ENCODE measurements at regions not wholly inside any gene's neighbourhood (a gene's known extent, or its start where the extent isn't known, plus 50 kb on each side); places are given as distances from the start of the nearest gene placed in this dataset.

GRCh38 chr20:40578961-40579360 is 110.1 kb downstream of the MAFB start:
- Histone ChIP-seq H3K9me3 (ENCODE audit: low read depth, low read length) (no peaks in the 10 kb centered on the region), H3K27me3 (ENCODE audit: insufficient read depth, low read length) (no peaks in the 10 kb centered on the region), H3K4me3 (ENCODE audit: low read length) (no peak overlapping the region), H3K4me1 (ENCODE audit: insufficient read depth, low read length) (peaks cover 32% of the 10 kb centered on the region)

- Histone ChIP-seq H3K9me3 (ENCODE audit: low read depth, low read length) (no peaks in the 10 kb centered on the region), H3K4me1 (ENCODE audit: insufficient read depth, low read length) (peaks cover 35% of the 10 kb centered on the region), H3K4me3 (ENCODE audit: low read length) (no peak overlapping the region), H3K27me3 (ENCODE audit: insufficient read depth, low read length) (no peaks in the 10 kb centered on the region)
These were observed 113.2 kb downstream of the MAFB start for GRCh38 chr20:40575851-40576250.

DNA sequence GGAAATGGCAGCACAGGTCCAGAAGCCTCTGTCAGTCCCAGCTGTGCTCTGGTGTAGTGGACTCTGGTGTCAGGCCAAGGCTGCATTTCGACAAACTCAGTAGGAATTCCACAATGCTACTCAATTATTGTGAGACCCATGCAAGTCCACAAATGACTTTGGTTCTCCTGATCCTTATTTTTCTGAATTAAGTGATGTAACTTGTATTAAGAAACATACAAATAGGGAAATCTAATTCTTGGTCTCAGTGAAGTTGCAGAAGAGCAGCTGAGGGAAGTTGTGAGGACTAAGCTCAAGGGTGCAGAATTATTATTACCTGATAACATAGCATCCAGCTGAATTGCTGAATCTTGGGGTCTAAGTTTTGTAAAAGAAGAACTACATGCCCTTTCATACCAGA is 116.8 kb downstream of the MAFB start:
- Histone ChIP-seq H3K4me1 (ENCODE audit: insufficient read depth, low read length) (peaks cover 43% of the 10 kb centered on the region), H3K4me3 (ENCODE audit: low read length) (no peak overlapping the region), H3K9me3 (ENCODE audit: low read depth, low read length) (no peaks in the 10 kb centered on the region), H3K27me3 (ENCODE audit: insufficient read depth, low read length) (no peaks in the 10 kb centered on the region)

GRCh38 chr20:40571639-40572038 is 117.4 kb downstream of the MAFB start:
- Histone ChIP-seq H3K4me1 (ENCODE audit: insufficient read depth, low read length) (peaks cover 43% of the 10 kb centered on the region), H3K4me3 (ENCODE audit: low read length) (no peak overlapping the region), H3K9me3 (ENCODE audit: low read depth, low read length) (no peaks in the 10 kb centered on the region), H3K27me3 (ENCODE audit: insufficient read depth, low read length) (no peaks in the 10 kb centered on the region)

DNA sequence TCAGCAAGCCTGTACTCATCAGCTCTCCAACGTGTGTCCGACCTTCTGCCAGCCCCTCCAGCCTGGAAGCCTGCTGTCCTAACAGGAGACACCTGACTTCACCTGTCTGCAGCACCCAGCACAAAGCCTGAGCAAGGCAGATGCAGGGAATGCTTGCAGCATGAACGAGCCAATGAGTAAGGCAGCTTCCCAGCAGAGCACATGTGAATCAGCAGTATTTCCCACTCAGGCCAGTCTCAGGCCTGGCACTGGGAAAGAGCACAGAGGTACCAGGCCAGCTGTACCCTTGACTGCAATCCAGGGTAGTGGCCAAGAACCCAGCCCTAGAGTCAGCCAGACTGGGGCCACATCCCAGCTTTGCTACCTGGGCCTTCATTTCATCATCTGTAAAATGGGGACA is 120.8 kb downstream of the MAFB start:
- Histone ChIP-seq H3K9me3 (ENCODE audit: low read depth, low read length) (no peaks in the 10 kb centered on the region), H3K4me1 (ENCODE audit: insufficient read depth, low read length) (peaks cover 34% of the 10 kb centered on the region), H3K4me3 (ENCODE audit: low read length) (no peak overlapping the region), H3K27me3 (ENCODE audit: insufficient read depth, low read length) (no peaks in the 10 kb centered on the region)

DNA sequence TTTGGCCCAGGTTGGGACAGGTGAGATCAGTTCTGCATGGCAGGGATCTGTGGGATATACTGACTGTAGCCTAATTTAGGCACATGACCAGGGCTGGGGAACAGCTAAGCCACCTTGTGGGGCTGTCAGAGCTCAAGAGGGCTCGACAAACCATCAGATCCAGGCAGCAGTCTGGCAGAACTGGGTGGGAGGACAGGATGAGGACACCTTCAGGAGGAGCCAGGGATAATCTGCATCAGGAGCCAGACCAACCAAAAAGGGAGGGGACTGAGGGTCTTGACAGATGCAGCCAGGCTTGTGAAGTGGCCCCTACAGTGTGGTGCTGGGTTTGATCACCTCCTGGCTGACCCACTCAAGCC is 123.4 kb downstream of the MAFB start:
- H3K9me3 ChIP-seq (ENCODE audit: low read depth, low read length), result no peaks in the 10 kb centered on the region
- H3K4me3 ChIP-seq (ENCODE audit: low read length), result no peak overlapping the region
- H3K4me1 ChIP-seq (ENCODE audit: insufficient read depth, low read length), result peaks cover 27% of the 10 kb centered on the region
- H3K27me3 ChIP-seq (ENCODE audit: insufficient read depth, low read length), result no peaks in the 10 kb centered on the region

DNA sequence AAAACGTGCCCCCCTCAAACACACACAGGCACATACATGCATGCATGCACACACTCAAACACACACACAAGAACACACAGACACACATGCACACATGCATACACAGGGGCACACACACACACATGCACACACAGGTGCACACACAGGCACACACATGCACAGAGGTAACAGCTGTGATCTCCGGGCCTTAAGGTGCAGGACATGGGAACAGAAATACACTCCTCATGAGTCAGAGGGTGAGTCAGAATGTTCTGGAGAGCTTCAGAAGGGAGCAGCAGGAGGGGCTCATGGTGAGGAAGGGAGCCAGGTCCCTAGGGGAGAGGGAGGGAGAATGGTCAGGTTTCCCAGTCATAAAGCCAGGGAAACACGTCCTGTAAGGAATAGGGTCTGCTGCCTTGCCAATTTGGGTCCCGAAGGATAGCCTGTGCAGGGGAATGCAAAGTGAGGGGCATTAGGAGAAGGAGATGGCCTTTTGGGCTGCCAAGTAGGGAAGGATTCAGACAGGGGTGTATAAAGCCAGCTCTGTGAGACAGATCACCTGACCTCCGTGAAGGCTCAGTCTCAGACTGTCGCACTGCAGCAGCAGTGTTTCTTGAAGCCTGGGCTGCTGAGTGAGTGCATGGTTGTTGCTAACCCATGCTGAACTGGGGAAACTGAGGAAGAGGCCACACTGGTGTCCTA is 123.9 kb downstream of the MAFB start:
- H3K27me3 ChIP-seq (ENCODE audit: insufficient read depth, low read length), result no peaks in the 10 kb centered on the region
- no peaks in the 10 kb centered on the region for H3K9me3 ChIP-seq (ENCODE audit: low read depth, low read length)
- H3K4me3 ChIP-seq (ENCODE audit: low read length), result no peak overlapping the region
- H3K4me1 ChIP-seq (ENCODE audit: insufficient read depth, low read length), result peaks cover 22% of the 10 kb centered on the region

GRCh38 chr20:40563296-40563950 is 125.6 kb downstream of the MAFB start:
- Histone ChIP-seq H3K4me3 (ENCODE audit: low read length) (no peak overlapping the region), H3K9me3 (ENCODE audit: low read depth, low read length) (no peaks in the 10 kb centered on the region), H3K27me3 (ENCODE audit: insufficient read depth, low read length) (no peaks in the 10 kb centered on the region), H3K4me1 (ENCODE audit: insufficient read depth, low read length) (peaks cover 21% of the 10 kb centered on the region)

GRCh38 chr20:40562031-40562430 is 127.0 kb downstream of the MAFB start:
- Histone ChIP-seq H3K4me3 (ENCODE audit: low read length) (no peak overlapping the region), H3K4me1 (ENCODE audit: insufficient read depth, low read length) (peaks cover 21% of the 10 kb centered on the region), H3K9me3 (ENCODE audit: low read depth, low read length) (no peaks in the 10 kb centered on the region), H3K27me3 (ENCODE audit: insufficient read depth, low read length) (no peaks in the 10 kb centered on the region)

- Histone ChIP-seq H3K4me1 (ENCODE audit: insufficient read depth, low read length) (peaks cover 21% of the 10 kb centered on the region), H3K4me3 (ENCODE audit: low read length) (no peak overlapping the region), H3K27me3 (ENCODE audit: insufficient read depth, low read length) (no peaks in the 10 kb centered on the region), H3K9me3 (ENCODE audit: low read depth, low read length) (no peaks in the 10 kb centered on the region)
These were observed 127.8 kb downstream of the MAFB start for GRCh38 chr20:40561187-40561586.

DNA sequence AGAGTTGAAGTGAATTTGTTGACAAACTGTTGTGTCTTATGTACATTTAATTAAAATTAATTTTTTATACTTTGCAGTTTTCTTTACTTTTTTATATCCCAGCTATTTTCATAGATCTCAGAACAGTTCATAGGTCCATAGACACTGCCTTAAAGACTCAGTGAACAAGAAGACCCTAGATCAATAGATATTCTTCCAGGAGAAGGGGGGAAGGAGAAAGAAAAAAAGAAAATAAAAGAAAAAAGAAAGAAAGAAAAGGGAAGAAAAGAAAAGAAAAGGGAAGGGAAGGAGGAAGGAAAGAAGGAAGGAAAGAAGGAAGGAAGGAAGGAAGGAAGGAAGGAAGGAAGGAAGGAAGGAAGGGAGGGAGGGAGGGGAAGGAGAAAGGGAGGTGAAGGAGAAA is 130.8 kb downstream of the MAFB start:
- Histone ChIP-seq H3K4me3 (ENCODE audit: low read length) (no peak overlapping the region), H3K27me3 (ENCODE audit: insufficient read depth, low read length) (peaks cover 4% of the 10 kb centered on the region), H3K9me3 (ENCODE audit: low read depth, low read length) (no peaks in the 10 kb centered on the region), H3K4me1 (ENCODE audit: insufficient read depth, low read length) (peaks cover 17% of the 10 kb centered on the region)

DNA sequence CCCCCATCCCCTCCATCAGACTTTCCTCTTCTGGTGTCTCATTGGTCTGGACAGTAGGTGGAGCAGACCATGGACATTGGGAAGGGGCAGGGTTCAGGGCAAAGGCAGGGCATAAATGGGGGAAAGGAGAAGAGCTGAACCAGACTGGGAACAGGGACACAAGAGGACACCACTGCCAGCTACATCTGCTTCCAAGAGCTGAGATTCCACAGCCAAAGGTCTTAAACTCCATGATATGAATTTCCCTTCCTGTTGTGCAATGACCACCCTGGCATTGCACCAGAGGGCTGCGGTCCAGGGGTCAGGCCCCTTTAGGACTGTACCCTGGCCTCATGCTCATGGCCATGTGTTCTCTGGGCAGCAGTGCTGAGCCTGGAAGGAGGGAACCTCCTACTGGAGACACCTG is 137.9 kb downstream of the MAFB start:
- Histone ChIP-seq H3K4me1 (ENCODE audit: insufficient read depth, low read length) (no peaks in the 10 kb centered on the region), H3K27me3 (ENCODE audit: insufficient read depth, low read length) (peaks cover 7% of the 10 kb centered on the region), H3K9me3 (ENCODE audit: low read depth, low read length) (no peaks in the 10 kb centered on the region), H3K4me3 (ENCODE audit: low read length) (no peak overlapping the region)

GRCh38 chr20:40547483-40548091 is 141.4 kb downstream of the MAFB start:
- peaks cover 3% of the 10 kb centered on the region for H3K27me3 ChIP-seq (ENCODE audit: insufficient read depth, low read length)
- no peaks in the 10 kb centered on the region for H3K9me3 ChIP-seq (ENCODE audit: low read depth, low read length)
- H3K4me3 ChIP-seq (ENCODE audit: low read length), result no peak overlapping the region
- no peaks in the 10 kb centered on the region for H3K4me1 ChIP-seq (ENCODE audit: insufficient read depth, low read length)

- no peaks in the 10 kb centered on the region for H3K4me1 ChIP-seq (ENCODE audit: insufficient read depth, low read length)
- no peaks in the 10 kb centered on the region for H3K27me3 ChIP-seq (ENCODE audit: insufficient read depth, low read length)
- no peak overlapping the region for H3K4me3 ChIP-seq (ENCODE audit: low read length)
- no peaks in the 10 kb centered on the region for H3K9me3 ChIP-seq (ENCODE audit: low read depth, low read length)
These were observed 143.6 kb downstream of the MAFB start for GRCh38 chr20:40545478-40545877.

DNA sequence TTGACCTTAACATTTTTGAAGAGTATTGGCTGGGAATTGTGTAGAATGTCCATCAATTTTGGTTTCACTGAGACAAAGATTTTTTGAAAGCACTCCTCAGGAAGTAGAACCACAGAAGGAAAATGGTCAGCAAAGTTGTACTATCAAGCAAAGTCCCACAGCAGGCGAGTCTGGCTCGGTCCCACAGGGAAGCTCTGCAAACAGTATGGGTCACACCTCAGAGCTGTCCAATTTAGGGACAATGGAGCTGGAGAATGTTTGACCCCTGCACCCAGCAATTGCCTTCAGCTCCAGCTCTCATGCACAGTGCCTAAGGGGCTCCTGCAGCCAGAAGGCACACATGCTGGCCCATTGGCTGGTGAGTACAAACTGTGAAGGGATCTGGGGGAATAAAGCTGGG is 147.0 kb downstream of the MAFB start:
- no peaks in the 10 kb centered on the region for H3K4me1 ChIP-seq (ENCODE audit: insufficient read depth, low read length)
- no peaks in the 10 kb centered on the region for H3K9me3 ChIP-seq (ENCODE audit: low read depth, low read length)
- H3K4me3 ChIP-seq (ENCODE audit: low read length), result no peak overlapping the region
- peaks cover 5% of the 10 kb centered on the region for H3K27me3 ChIP-seq (ENCODE audit: insufficient read depth, low read length)

GRCh38 chr20:40540166-40540565 is 148.9 kb downstream of the MAFB start:
- peaks cover 5% of the 10 kb centered on the region for H3K27me3 ChIP-seq (ENCODE audit: insufficient read depth, low read length)
- H3K9me3 ChIP-seq (ENCODE audit: low read depth, low read length), result no peaks in the 10 kb centered on the region
- no peak overlapping the region for H3K4me3 ChIP-seq (ENCODE audit: low read length)
- no peaks in the 10 kb centered on the region for H3K4me1 ChIP-seq (ENCODE audit: insufficient read depth, low read length)
